K562 (cell line): ENCODE measurements at regions not wholly inside any gene's neighbourhood (a gene's known extent, or its start where the extent isn't known, plus 50 kb on each side); places are given as distances from the start of the nearest gene placed in this dataset.
A peak's percentile ranks its signal among the peaks of the same experiment; 100 is the strongest.

ENCODE experiments used
- ARID2 ChIP-seq: fragments of 450-650 bp; IDR thresholded peaks from 2 replicates; pipeline ENCODE4 v1.6.1; 2017; ENCODE audit warnings: antibody characterized with exemption, mild to moderate bottlenecking
- DACH1 ChIP-seq: fragments of 450-650 bp; IDR thresholded peaks from 2 replicates; pipeline ENCODE4 v1.6.1; 2018; ENCODE audit not compliant: partially characterized antibody
- NRF1 ChIP-seq, 2 experiments: fragments of 450-650 bp; IDR thresholded peaks in 1 of 2; conservative IDR thresholded peaks in 1 of 2; 2 replicates each; pipeline ENCODE4 v1.6.1; 2014; ENCODE audit warnings: mild to moderate bottlenecking in 2 of 2
- SAFB ChIP-seq: fragments of 200-400 bp; formaldehyde crosslinking; IDR thresholded peaks from 2 replicates; pipeline ENCODE4 v1.6.1; 2017; ENCODE audit warnings: low read depth, low read length, borderline replicate concordance
- SMARCE1 ChIP-seq: fragments of 450-650 bp; IDR thresholded peaks from 2 replicates; pipeline ENCODE4 v1.7.1; 2016; ENCODE audit warnings: mild to moderate bottlenecking
- ZNF274 ChIP-seq: IDR thresholded peaks from 2 replicates; pipeline ENCODE4 v1.6.1; 2011; ENCODE audit warnings: low read depth, mild to moderate bottlenecking, low read length, moderate library complexity, borderline replicate concordance
- TF ChIP-seq, protein P1 (sequence below), 3 experiments: IDR thresholded peaks in 2 of 3; conservative IDR thresholded peaks in 1 of 3; 2 replicates each; pipeline ENCODE4 v1.5.1; 2011 to 2012; ENCODE audit warnings: low read length in 3 of 3, mild to moderate bottlenecking in 3 of 3, control low read depth in 2 of 3, improper control_type of control experiment in 1 of 3, inconsistent platforms in 1 of 3, low read depth in 1 of 3, mixed read lengths in 1 of 3, moderate library complexity in 1 of 3; ENCODE audit not compliant: insufficient read depth in 2 of 3
- TF ChIP-seq, protein P2 (sequence below): sonication (generic); formaldehyde crosslinking; IDR thresholded peaks from 2 replicates; pipeline ENCODE4 v1.8.1; 2022; ENCODE audit warnings: missing genetic modification reagents
- TF ChIP-seq, protein P3 (sequence below): fragments of 250-450 bp; sonication (Bioruptor Pico); IDR thresholded peaks from 2 replicates; pipeline ENCODE4 v1.9.0; 2021; ENCODE audit warnings: mild to moderate bottlenecking, inconsistent platforms

DNA sequence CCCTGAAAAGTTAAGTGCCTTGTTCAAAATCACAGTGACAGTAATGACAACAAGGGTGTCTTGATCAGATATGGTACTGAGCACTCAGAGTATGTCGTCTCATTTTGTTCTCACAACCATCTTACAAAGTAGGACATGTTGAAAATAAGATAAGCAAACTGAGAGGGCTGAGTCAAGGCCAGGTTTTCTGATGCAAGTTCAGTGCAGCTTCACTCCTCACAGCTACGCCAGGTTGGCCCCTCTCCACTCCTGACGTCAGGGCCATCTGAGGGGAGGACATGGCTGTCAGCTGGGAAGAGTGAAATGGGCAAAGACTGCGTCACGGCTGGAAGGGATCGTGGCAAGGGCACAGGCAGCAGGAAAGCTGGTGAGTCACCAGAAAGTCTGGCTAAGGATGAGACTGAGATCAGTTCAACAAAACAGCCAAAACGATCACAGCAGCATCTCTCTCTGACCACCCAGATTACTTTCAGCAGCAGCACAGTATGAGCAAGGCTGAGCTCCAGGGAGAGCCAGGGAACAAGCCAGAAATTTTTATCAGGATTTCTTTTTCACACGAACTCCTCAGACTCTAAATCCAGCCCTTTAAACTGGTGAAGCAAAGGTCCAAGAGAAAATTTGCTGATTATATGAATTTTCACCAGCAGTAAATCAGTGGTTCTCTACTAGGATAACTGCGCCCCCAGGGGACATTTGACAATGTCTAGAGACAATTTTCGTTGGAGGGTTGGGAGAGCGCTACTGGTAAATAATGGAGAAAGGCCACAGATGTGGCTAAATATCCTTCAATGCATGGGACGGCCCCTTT lies 297.9 kb upstream of the AMIGO2 start:
- TF ChIP-seq, protein P1, sequence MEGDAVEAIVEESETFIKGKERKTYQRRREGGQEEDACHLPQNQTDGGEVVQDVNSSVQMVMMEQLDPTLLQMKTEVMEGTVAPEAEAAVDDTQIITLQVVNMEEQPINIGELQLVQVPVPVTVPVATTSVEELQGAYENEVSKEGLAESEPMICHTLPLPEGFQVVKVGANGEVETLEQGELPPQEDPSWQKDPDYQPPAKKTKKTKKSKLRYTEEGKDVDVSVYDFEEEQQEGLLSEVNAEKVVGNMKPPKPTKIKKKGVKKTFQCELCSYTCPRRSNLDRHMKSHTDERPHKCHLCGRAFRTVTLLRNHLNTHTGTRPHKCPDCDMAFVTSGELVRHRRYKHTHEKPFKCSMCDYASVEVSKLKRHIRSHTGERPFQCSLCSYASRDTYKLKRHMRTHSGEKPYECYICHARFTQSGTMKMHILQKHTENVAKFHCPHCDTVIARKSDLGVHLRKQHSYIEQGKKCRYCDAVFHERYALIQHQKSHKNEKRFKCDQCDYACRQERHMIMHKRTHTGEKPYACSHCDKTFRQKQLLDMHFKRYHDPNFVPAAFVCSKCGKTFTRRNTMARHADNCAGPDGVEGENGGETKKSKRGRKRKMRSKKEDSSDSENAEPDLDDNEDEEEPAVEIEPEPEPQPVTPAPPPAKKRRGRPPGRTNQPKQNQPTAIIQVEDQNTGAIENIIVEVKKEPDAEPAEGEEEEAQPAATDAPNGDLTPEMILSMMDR (IDR thresholded peaks at IDR 0.05 in 2 of 3, conservative IDR thresholded peaks at IDR 0.05 in 1 of 3; ENCODE audit: insufficient read depth in 2 of 3, low read depth in 1 of 3, low read length in 3 of 3) = peak in 2 of 3 experiments; percentile 9 to 25; a peak in 2 of 6 replicates
- TF ChIP-seq, protein P2, sequence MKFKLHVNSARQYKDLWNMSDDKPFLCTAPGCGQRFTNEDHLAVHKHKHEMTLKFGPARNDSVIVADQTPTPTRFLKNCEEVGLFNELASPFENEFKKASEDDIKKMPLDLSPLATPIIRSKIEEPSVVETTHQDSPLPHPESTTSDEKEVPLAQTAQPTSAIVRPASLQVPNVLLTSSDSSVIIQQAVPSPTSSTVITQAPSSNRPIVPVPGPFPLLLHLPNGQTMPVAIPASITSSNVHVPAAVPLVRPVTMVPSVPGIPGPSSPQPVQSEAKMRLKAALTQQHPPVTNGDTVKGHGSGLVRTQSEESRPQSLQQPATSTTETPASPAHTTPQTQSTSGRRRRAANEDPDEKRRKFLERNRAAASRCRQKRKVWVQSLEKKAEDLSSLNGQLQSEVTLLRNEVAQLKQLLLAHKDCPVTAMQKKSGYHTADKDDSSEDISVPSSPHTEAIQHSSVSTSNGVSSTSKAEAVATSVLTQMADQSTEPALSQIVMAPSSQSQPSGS (CRISPR knock-in tag) = no peak
- TF ChIP-seq SAFB (no peak), ZNF274 (no peak), ARID2 (no peak), DACH1 (peak; percentile 52), NRF1 (conservative IDR thresholded peaks at IDR 0.05 in 1 of 2, IDR thresholded peaks at IDR 0.05 in 1 of 2) (peak; percentile 12 to 35; a peak in 1 of 4 replicates), SMARCE1 (peak; percentile 80)
- TF ChIP-seq, protein P3, sequence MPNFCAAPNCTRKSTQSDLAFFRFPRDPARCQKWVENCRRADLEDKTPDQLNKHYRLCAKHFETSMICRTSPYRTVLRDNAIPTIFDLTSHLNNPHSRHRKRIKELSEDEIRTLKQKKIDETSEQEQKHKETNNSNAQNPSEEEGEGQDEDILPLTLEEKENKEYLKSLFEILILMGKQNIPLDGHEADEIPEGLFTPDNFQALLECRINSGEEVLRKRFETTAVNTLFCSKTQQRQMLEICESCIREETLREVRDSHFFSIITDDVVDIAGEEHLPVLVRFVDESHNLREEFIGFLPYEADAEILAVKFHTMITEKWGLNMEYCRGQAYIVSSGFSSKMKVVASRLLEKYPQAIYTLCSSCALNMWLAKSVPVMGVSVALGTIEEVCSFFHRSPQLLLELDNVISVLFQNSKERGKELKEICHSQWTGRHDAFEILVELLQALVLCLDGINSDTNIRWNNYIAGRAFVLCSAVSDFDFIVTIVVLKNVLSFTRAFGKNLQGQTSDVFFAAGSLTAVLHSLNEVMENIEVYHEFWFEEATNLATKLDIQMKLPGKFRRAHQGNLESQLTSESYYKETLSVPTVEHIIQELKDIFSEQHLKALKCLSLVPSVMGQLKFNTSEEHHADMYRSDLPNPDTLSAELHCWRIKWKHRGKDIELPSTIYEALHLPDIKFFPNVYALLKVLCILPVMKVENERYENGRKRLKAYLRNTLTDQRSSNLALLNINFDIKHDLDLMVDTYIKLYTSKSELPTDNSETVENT (CRISPR knock-in tag) = no peak
